ENCODE measurements at regions not wholly inside any gene's neighbourhood (a gene's known extent, or its start where the extent isn't known, plus 50 kb on each side); places are given as distances from the start of the nearest gene placed in this dataset.
"Not testable (repeated sequence)": the region's sequence is repeated elsewhere in the genome, so short reads cannot be mapped to it uniquely, and the experiment has no call there.

DNA sequence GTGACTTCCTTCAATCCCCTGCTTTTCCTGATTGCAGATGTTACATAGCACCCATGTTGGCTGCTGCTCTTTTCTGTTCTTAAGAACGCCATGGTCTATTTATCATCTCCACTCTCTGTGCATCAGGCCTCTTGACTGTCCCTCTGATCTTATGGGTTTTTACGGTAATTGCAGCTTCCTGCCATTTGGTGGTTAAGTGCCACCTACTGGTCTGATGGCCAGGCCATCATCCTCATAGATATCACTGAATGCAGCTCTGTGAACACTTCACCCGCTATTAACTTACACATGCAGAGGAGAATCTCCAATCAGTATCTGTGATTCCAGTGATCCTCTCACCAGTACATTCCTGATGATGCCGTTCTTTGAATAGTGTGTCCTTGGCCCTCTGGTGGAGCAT lies 382.4 kb downstream of the TRAM1L1 start:
- in situ Hi-C loops (cut with MboI; ENCODE audit: low sequenced_read_pairs) = no loop called here

DNA sequence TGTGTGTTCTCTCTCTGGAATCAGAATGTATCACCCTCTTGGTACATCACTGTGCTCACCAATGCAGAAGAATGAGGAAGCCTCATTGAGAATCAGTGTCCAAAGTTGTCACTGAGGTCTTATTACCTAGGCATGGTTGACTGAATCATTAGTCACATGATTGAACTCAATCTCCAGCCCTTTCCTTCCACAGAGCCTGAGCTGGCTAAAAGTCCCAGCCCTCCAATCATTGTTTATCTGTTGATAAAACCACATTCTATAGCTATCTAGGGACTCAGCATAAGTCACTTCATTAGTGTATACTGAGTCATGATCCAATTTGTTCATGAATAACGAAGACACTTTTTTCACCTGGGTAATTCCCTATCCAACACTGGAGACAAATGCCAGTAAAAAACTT lies 396.8 kb downstream of the TRAM1L1 start:
- in situ Hi-C loops (cut with MboI; ENCODE audit: low sequenced_read_pairs) = no loop called here

DNA sequence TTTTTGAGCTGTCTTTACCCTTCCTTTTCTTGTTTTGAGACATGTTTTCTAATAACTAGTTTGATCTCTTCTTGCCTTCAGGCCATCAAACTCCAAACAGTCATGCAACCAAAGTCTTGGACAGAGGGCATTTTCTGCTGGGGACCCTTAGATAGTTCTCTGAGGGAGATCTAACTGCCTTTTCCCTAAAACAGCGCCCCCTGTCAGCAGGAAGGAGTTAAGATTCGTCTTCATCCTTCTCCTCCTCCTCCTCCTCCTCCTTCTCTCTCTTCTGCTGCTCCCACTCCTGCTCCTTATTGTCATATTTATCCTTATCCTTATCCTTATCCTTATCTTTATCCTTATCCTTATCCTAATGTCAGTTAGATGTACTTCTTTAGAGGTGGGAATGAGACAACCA lies 417.2 kb downstream of the TRAM1L1 start:
- in situ Hi-C loops (cut with MboI; ENCODE audit: low sequenced_read_pairs) = no loop called here

DNA sequence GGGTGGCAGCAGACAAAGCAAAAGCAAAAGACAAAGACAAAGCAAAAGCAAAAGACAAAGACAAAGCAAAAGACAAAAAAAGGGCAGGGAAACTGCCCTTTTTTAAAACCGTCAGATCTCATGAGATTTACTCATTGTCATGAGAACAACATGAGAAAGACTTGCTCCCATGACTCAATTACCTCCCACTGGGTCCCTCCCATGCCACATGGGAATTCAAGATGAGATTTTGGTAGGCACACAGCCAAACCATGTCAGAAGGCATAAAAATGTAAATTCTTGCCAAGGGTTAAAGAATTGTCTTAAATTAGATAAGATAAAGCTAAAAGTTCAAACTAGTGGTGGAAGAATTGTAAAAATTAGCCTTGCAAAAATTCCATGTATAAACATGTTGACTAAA lies 419.7 kb downstream of the TRAM1L1 start:
- in situ Hi-C loops (cut with MboI; ENCODE audit: low sequenced_read_pairs) = no loop called here

DNA sequence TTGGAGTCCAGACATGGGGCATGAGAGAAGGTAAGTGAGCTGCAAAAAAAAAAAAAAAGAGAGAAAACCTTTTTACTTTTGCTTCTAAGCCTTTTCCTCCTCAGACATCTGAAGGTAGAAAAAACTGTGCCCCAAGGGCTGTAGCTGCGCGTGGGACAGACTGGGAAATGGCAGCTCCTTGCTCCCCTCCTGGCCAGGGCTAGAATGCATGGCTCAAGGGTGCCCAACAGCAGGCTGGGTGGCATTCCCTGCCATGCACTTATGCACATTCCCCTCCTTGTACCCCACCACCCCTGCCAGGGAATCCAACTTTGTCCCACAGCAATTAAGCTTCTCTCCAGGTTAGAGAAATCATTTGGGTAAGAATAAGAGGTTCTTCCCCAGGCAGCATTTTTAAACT lies 421.2 kb downstream of the TRAM1L1 start:
- in situ Hi-C loops (cut with MboI; ENCODE audit: low sequenced_read_pairs) = no loop called here

DNA sequence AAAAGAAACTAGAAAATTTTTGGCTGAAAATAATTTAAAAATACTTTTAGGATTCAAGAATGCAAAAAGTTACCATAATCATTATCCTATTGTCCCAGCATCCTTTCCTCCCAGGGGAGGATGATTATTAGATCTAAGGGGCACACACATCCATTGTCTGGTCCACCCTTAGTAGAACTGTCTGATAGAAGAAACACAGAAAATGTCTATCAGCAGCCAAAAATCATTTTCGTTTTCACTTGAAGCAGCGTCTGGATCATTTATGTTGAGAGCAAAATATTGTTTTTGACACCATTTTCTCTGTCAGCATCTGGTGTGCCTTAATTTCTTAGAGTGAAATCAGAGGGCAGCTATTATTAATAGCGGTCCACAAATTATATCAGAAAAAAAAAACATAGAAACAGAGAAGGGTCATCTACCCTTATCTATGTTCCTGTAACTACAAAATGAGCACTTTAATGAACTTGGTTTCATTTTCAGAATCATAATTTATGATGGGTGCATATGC lies 446.3 kb downstream of the TRAM1L1 start:
- in situ Hi-C loops (cut with MboI; ENCODE audit: low sequenced_read_pairs) = no loop called here

DNA sequence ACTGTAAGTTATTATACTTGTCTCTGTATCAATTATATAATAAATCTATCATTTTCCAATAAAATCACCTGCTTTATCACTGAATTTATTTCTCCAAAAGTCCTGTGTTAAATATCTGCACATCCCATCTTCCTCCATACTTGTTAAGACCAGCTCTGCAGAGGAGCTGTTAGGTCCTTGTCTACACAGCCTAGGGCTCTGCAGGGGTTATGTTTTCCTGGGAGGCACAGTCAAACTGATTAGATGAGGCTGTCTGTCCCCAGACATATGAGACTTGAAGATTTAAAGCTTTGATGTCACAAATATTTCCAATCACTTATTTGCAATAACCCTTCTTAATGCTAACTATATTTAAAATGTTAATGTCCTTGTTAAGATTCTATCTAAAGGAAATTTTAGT lies 446.8 kb downstream of the TRAM1L1 start:
- in situ Hi-C loops (cut with MboI; ENCODE audit: low sequenced_read_pairs) = no loop called here

DNA sequence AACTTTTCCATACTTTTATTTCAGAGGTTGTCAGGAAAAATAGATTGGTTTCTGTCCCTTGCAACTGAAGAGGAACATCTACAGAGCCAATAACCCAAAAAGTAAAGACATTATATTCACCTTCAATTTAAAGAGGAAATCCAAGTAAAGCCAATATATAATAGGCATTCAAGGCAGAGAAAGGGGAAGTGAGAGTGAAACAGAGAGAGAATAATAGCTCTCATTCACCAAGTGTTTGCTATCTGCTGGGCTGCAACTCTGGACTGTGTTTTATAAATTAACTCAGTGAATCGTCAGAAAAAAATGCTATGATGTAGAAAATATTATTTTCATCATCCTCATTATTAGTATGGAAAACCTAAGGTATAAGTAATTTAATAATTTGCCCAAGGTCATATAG lies 448.5 kb downstream of the TRAM1L1 start:
- in situ Hi-C loops (cut with MboI; ENCODE audit: low sequenced_read_pairs) = no loop called here

DNA sequence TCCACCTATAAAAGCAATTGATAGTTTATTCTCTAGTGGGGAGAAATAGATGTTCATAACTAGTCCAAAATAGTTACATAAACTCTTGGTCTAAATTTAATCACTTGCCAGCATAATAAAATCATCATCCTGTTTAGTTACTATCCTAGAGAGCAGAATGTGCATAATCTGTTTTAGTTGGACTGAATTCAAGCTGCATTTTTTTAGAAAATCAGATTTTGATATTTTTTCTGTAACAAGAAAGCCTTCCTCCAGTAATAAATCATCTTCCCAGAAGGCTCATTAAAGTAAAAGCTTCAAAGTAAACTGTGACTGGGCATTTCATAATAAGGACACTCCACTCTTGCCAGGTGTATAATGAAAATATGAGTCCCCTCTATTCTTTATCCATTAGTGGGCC lies 453.1 kb downstream of the TRAM1L1 start:
- in situ Hi-C loops (cut with MboI; ENCODE audit: low sequenced_read_pairs) = no loop called here

DNA sequence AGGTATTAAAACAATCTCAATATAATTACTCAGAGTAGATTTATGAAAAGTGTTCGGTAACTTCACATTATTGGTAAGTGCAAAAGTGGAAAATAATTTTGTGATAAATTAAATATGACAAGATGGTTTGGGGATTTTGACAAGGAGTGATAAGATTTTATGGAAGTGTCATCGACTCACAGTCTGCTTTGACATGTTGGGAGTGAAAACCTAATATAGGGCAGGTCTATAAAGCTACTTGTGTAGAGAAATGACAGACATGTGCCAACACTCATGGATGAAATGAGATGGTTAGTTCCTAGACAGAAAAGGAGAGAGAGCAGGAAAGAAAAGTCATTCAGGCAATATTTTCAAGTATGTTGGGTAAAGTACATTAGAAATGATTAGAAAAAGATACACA lies 456.8 kb downstream of the TRAM1L1 start:
- in situ Hi-C loops (cut with MboI; ENCODE audit: low sequenced_read_pairs) = no loop called here

DNA sequence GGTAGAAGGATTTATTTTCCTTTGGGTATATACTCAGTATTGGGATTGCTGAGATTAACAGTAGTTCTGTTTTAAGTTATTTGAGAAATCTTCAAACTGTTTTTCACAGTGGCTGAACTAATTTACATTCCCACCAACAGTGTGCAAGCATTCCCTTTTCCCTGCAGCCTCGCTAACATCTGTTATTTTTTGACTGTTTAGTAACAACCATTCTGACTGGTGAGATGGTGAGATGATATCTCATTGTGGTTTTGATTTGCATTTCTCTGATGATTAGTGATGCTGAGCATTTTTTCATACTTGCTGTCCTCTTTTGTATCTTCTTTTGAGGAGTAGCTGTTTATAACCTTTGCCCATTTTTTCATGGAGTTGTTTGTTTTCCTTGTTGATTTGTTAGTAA lies 457.8 kb downstream of the TRAM1L1 start:
- in situ Hi-C loops (cut with MboI; ENCODE audit: low sequenced_read_pairs) = no loop called here

DNA sequence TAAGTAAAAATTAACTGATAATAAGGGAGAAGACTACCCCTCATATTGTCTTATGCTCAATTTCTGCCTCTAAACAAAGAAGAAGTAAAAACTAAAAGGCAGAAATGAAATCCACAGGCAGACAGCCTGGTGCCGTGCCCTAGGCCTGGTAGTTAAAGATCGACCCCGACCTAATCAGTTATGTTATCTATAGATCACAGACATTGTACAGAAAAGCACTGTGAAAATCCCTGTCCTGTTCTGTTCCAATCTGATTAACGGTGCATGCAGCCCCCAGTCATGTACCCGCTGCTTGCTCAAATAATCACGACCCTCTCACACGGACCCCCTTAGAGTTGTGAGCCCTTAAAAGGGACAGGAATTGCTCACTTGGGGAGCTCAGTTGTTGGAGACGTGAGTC lies 465.9 kb downstream of the TRAM1L1 start:
- in situ Hi-C loops (cut with MboI; ENCODE audit: low sequenced_read_pairs) = not testable (repeated sequence)

DNA sequence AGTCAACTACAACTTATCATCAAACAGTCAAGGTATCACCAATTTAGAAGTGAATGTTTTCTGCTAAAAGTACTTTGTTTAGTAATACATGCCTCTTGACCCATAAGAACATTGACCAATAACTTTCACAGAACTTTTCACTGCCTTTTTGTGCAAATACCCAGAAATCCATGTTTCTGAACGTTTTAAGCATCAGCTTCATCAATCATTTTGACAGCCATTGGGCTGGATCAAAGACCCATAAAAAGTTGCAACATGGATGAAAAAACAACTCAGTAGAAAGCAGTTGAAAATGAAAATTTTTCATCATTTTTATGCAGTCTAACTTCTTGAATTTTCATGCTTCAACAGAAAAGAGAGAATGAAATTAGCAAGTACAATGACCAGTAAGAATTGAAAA lies 466.7 kb downstream of the TRAM1L1 start:
- in situ Hi-C loops (cut with MboI; ENCODE audit: low sequenced_read_pairs) = no loop called here

DNA sequence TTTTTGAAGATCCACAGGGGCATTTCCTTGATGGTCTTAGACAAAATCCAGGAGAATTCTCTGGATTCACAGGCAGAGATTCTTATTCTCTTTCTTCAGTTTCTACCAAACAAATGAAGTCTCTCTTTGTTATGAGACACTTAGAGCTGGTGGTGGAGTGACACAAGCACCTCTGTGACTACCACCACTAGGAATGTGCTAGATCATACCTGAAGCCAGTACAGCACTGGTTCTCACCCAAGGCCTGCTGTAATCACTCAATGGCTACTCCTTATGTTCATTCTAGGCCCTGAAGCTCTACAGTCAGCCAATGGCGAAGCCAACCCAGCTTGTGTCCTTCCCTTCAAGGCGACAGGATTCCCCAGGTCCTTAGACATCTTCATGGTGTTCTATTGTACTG lies 482.3 kb downstream of the TRAM1L1 start:
- in situ Hi-C loops (cut with MboI; ENCODE audit: low sequenced_read_pairs) = no loop called here

DNA sequence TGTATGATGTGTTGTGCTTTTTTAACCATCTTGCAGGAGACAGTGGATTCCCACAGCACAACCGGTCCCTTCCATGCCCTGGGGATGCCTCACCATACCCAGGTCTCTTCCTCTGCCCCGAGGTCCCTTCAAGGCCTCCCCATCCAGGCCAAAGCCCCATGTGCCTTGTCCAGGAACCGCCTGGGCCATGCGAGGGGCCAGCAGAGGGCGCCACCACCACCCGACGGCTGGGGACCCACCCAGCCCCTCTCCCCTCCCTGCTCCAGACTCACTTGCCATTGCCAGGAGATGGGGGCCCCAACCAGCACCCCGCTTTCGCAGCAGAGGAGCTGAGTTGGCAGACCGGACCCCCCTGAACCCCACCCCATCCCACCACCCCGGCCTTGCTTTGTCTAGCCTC lies 485.5 kb downstream of the TRAM1L1 start:
- in situ Hi-C loops (cut with MboI; ENCODE audit: low sequenced_read_pairs) = no loop called here

DNA sequence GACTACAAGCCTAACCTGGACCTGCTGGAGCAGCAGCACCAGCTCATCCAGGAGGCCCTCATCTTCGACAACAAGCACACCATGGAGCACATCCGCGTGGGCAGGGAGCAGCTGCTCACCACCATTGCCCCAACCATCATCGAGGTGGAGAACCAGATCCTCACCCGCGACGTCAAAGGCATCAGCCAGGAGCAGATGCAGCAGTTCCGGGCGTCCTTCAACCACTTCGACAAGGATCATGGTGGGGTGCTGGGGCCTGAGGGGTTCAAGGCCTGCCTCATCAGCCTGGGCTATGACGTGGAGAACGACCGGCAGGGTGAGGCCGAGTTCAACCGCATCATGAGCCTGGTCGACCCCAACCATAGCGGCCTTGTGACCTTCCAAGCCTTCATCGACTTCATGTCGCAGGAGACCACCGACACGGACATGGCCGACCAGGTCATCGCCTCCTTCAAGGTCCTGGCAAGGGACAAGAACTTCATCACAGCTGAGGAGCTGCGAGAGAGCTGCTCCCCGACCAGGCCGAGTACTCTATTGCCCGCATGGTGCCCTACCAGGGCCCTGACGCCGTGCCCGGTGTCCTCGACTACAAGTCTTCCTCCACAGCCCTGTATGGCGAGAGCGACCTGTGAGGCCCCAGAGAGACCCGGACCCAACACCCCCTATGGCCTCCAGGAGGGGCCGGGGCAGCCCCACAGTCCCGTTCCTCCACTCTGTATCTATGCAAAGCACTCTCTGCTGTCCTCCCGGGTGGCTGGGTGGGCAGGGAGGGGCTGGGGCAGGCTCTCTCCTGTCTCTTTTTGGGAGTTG lies 486.2 kb downstream of the TRAM1L1 start:
- in situ Hi-C loops (cut with MboI; ENCODE audit: low sequenced_read_pairs) = no loop called here

DNA sequence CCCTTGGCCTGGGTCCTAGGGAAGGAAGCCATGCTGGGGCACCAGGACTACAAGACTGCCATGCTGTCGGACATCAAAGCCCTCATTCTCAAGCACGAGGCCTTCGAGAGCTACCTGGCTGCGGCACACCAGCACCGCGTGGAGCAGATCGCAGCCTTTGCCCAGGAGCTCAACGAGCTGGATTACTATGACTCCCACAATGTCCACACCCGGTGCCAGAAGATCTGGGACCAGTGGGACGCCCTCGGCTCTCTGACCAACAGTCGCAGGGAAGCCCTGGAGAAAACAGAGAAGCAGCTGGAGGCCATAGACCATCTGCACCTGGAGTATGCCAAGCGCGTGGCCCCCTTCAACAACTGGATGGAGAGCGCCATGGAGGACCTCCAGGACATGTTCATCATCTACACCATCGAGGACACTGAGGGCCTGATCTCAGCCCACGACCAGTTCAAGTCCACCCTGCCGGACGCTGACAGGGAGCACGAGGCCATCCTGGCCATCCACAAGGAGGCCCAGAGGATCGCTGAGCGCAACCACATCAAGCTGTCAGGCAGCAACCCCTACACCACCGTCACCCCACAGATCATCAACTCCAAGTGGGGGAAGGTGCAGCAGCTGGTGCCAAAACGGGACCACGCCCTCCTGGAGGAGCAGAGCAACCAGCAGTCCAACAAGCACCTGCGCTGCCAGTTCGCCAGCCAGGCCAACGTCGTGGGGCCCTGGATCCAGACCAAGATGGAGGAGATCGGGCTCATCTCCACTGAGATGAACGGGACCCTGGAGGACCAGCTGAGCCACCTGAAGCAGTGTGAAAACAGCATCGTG lies 487.0 kb downstream of the TRAM1L1 start:
- in situ Hi-C loops (cut with MboI; ENCODE audit: low sequenced_read_pairs) = no loop called here

DNA sequence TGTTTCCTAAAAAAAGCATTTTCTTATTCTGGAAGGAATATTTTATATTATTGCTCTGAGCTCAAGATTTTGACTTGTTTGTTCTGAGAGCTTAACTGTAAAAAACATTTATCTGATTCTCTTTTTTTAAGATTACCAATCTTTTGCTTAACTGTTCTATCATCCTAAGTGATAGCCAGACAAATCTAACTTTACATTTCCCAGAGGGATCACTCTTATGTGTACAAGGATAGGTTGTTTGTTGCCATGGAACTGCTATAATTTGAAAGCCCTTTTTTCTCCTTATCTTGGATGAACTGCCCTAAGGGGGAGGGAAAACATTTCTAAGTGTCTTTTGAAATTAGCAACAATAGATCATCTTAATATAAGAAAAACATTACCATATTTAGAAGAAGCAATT lies 494.7 kb downstream of the TRAM1L1 start:
- in situ Hi-C loops (cut with MboI; ENCODE audit: low sequenced_read_pairs) = no loop called here

DNA sequence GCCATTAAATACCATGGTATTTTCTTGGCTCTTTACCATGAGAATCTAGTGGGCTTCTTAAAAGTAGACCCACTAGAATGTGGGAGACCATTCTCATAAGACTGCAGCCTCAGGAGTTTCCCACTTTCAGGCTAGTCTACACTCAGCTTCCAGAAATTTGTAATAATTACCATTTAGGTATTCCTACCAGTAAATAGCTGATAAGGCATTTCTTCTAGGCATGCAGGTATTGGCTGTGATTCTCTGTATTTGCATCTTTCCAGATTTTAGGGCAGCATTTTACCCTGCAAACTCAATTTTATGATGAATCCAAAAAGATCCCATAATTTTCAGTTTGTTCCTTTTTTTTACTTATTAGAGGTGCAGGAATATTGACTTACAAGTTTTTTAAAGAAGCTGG lies 496.6 kb downstream of the TRAM1L1 start:
- in situ Hi-C loops (cut with MboI; ENCODE audit: low sequenced_read_pairs) = no loop called here

DNA sequence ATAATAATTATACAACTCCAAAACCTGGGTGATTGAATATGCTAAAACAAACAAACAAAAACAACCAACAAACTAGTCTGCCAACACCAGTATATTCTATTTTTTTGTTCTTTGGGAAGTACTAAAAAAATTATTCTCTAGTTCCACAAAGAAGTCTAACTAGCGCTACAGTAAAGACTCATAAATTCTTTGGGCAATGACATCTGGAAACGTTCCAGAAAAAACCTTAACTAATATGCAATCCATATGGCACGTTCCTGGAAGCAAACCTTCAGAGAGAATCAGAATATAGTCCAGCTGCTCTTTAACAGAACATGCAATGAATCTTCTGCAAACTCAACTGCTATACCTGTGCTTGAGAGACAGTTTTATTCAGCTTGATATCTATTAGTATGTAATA lies 500.1 kb downstream of the TRAM1L1 start:
- in situ Hi-C loops (cut with MboI; ENCODE audit: low sequenced_read_pairs) = no loop called here

DNA sequence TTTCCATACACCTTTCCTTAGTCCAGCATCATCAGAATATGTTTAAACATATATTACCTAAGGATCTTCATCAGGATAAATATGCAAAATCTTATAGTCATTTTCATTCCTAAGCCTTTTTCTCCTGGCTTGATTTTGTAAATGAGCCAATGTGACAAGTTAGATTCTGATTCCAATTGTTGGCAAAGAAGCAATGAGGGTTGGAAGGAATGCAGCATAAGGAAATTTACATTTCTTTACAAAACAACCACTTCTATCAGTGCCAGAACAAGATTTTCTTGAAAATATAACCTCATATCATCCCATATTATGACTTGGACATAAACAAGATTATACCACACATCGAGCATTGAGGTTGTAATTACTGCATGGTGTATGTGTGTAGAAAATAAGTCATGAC lies 508.1 kb downstream of the TRAM1L1 start:
- in situ Hi-C loops (cut with MboI; ENCODE audit: low sequenced_read_pairs) = no loop called here

DNA sequence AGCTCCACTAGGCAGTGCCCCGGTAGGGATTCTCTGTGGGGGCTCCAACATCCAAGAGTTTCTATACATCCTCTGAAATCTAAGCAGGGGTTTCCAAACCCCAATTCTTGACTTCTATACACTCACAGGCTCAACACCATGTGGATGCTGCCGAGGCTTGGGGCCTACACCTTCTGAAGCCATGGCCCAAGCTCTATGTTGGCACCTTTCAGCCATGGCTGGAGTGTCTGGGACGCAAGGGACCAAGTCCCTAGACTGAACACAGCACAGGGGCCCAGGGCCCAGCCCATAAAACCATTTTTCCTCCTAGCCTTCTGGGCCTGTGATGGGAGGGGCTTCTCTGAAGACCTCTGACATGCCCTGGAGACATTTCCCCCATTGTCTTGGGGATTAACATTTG lies 511.8 kb downstream of the TRAM1L1 start:
- in situ Hi-C loops (cut with MboI; ENCODE audit: low sequenced_read_pairs) = no loop called here
